HepG2 (cell line): ENCODE measurements at regions not wholly inside any gene's neighbourhood (a gene's known extent, or its start where the extent isn't known, plus 50 kb on each side); places are given as distances from the start of the nearest gene placed in this dataset.

Experiments
- ATAC-seq: fragments of 200-7000 bp; cut with Tn5 transposase; 3 replicates; pipeline ENCODE4 v1.9.1; 2020; ENCODE audit warnings: mild to moderate bottlenecking, moderate library complexity
- BruUV-seq: library from RNA; stranded (reverse); fragments of 400-500 nt; replicated peaks from 2 replicates; lab custom pipeline; 2021; lab: Mats Ljungman, UMichigan
- CTCF ChIA-PET: fragments of 300-600 bp; formaldehyde crosslinking; extraction: SDS; loops from one replicate; lab custom pipeline; 2021; ENCODE audit warnings: low total read pairs, inconsistent platforms, low intra/inter-chr PET ratio; lab: Yijun Ruan, JAX
- POLR2A ChIA-PET: fragments of 350-600 bp; sonication (Branson Sonifier 250); formaldehyde crosslinking; loops from one replicate; lab custom pipeline; 2020; ENCODE audit warnings: antibody characterized with exemption, inconsistent platforms; lab: Yijun Ruan, JAX
- DNase-seq: peaks from one replicate; pipeline ENCODE4 v3.0.0-alpha.2; 2015; ENCODE audit warnings: low spot score
- FAIRE-seq: peaks from 3 replicates; lab custom pipeline; 2011; peaks lifted over from hg19 to GRCh38; lab: Jason Lieb, UNC
- H2AFZ ChIP-seq: one replicate; pipeline ENCODE4 v1.6.1; 2011; ENCODE audit warnings: low read length, inconsistent platforms
- H3K27ac ChIP-seq: fragments of 300-600 bp; 3 replicates; pipeline ENCODE4 v1.8.0; 2011; ENCODE audit warnings: mixed run types, mild to moderate bottlenecking, mixed read lengths, low read length, inconsistent platforms; ENCODE audit not compliant: insufficient read depth; ENCODE audit errors: extremely low read length
- H3K27me3 ChIP-seq, 2 experiments: fragments of 200-600 bp in 1 of 2; 2 replicates in 1 of 2; 3 replicates in 1 of 2; pipeline versions ENCODE4 v1.6.0 to v1.8.0; 2011; ENCODE audit warnings: low read length in 2 of 2, mild to moderate bottlenecking in 2 of 2, moderate library complexity in 2 of 2, inconsistent platforms in 1 of 2; ENCODE audit not compliant: insufficient read depth in 2 of 2, control insufficient read depth in 1 of 2
- H3K36me3 ChIP-seq, 2 experiments: fragments of 200-600 bp in 1 of 2; replicated peaks in 1 of 2; 2 replicates in 1 of 2; 3 replicates in 1 of 2; pipeline versions ENCODE4 v1.5.1 to v1.8.0; 2011; ENCODE audit warnings: low read length in 2 of 2, inconsistent platforms in 1 of 2; ENCODE audit not compliant: insufficient read depth in 2 of 2, control insufficient read depth in 1 of 2
- H3K4me1 ChIP-seq: 2 replicates; pipeline ENCODE4 v1.5.1; 2012; ENCODE audit warnings: low read length, inconsistent platforms; ENCODE audit not compliant: insufficient read depth
- H3K4me2 ChIP-seq: 2 replicates; pipeline ENCODE4 v1.6.0; 2011; ENCODE audit warnings: low read depth, low read length, inconsistent platforms
- H3K4me3 ChIP-seq, 3 experiments: fragments of 200-600 bp in 1 of 3; sonication (generic), shearing (Covaris generic) in 1 of 3; replicated peaks in 1 of 3; 2 replicates each; pipeline ENCODE4 v1.5.1; 2011 to 2016; ENCODE audit warnings: low read length in 3 of 3, inconsistent platforms in 2 of 3, low read depth in 2 of 3, mild to moderate bottlenecking in 2 of 3, control low read depth in 1 of 3, mixed read lengths in 1 of 3; ENCODE audit not compliant: insufficient read depth in 1 of 3
- H3K79me2 ChIP-seq: one replicate; pipeline ENCODE4 v1.6.1; 2011; ENCODE audit warnings: low read length, inconsistent platforms; ENCODE audit not compliant: insufficient read depth
- H3K9ac ChIP-seq: 2 replicates; pipeline ENCODE4 v1.6.0; 2011; ENCODE audit warnings: mild to moderate bottlenecking, low read depth, low read length, inconsistent platforms; ENCODE audit not compliant: insufficient read depth
- H3K9me3 ChIP-seq: 2 replicates; pipeline ENCODE4 v1.5.1; 2012; ENCODE audit warnings: mild to moderate bottlenecking, low read length
- H4K20me1 ChIP-seq: 2 replicates; pipeline ENCODE4 v1.6.0; 2011; ENCODE audit warnings: inconsistent platforms, mild to moderate bottlenecking, low read length, moderate library complexity; ENCODE audit not compliant: insufficient read depth
- CERS6 ChIP-seq: sonication (generic); formaldehyde crosslinking; IDR thresholded peaks from 2 replicates; pipeline ENCODE4 v1.5.0; 2020; ENCODE audit warnings: missing genetic modification reagents
- HINFP ChIP-seq: sonication (generic); formaldehyde crosslinking; IDR thresholded peaks from 2 replicates; pipeline ENCODE4 v1.4.0; 2020; ENCODE audit warnings: low read depth, mild to moderate bottlenecking, missing genetic modification reagents
- HMGXB4 ChIP-seq, 2 experiments: sonication (generic) in 1 of 2; formaldehyde crosslinking in 1 of 2; IDR thresholded peaks; 2 replicates each; pipeline versions ENCODE4 v1.4.0 to v1.6.1; 2018 to 2020; ENCODE audit warnings: missing genetic modification reagents in 2 of 2, borderline replicate concordance in 1 of 2, low read depth in 1 of 2, mild to moderate bottlenecking in 1 of 2, missing biosample characterization in 1 of 2
- NPAS2 ChIP-seq: sonication (generic); formaldehyde crosslinking; IDR thresholded peaks from 2 replicates; pipeline ENCODE4 v1.8.0; 2022; ENCODE audit warnings: mild to moderate bottlenecking, missing genetic modification reagents, borderline replicate concordance
- POGZ ChIP-seq: sonication (generic); formaldehyde crosslinking; IDR thresholded peaks from 2 replicates; pipeline ENCODE4 v1.4.0; 2020; ENCODE audit warnings: mild to moderate bottlenecking, missing genetic modification reagents
- PREB ChIP-seq: sonication (generic); formaldehyde crosslinking; IDR thresholded peaks from 2 replicates; pipeline ENCODE4 v1.4.0; 2020; ENCODE audit warnings: missing genetic modification reagents
- REXO4 ChIP-seq: sonication (generic); formaldehyde crosslinking; IDR thresholded peaks from 2 replicates; pipeline ENCODE4 v1.8.0; 2022; ENCODE audit warnings: missing genetic modification reagents, mild to moderate bottlenecking, borderline replicate concordance
- SMYD3 ChIP-seq: sonication (generic); formaldehyde crosslinking; IDR thresholded peaks from 2 replicates; pipeline ENCODE4 v1.8.1; 2023; ENCODE audit warnings: mild to moderate bottlenecking, missing genetic modification reagents
- SUZ12 ChIP-seq: fragments of 150-350 bp; IDR thresholded peaks from 2 replicates; pipeline ENCODE4 v1.6.1; 2014; ENCODE audit warnings: low read depth, low read length
- TAF1 ChIP-seq: sonication (generic); formaldehyde crosslinking; IDR thresholded peaks from 2 replicates; pipeline ENCODE4 v1.4.0; 2020; ENCODE audit warnings: missing genetic modification reagents
- TCF7L2 ChIP-seq: IDR thresholded peaks from 2 replicates; pipeline ENCODE4 v1.6.1; 2011; ENCODE audit warnings: mild to moderate bottlenecking, low read depth, low read length, moderate library complexity
- ZBTB38 ChIP-seq: sonication (generic); formaldehyde crosslinking; IDR thresholded peaks from 2 replicates; pipeline ENCODE4 v1.5.1; 2020; ENCODE audit warnings: mild to moderate bottlenecking, missing genetic modification reagents
- ZBTB7B ChIP-seq: sonication (generic); formaldehyde crosslinking; IDR thresholded peaks from 2 replicates; pipeline ENCODE4 v1.4.0; 2020; ENCODE audit warnings: missing genetic modification reagents
- ZC3H13 ChIP-seq: sonication (generic); formaldehyde crosslinking; IDR thresholded peaks from 2 replicates; pipeline ENCODE4 v1.8.1; 2023; ENCODE audit warnings: mild to moderate bottlenecking, missing genetic modification reagents, moderate library complexity
- ZNF124 ChIP-seq: sonication (generic); formaldehyde crosslinking; IDR thresholded peaks from 2 replicates; pipeline ENCODE4 v1.4.0; 2020; ENCODE audit warnings: missing genetic modification reagents
- ZNF567 ChIP-seq: sonication (generic); formaldehyde crosslinking; IDR thresholded peaks from 2 replicates; pipeline ENCODE4 v1.8.1; 2023; ENCODE audit warnings: mild to moderate bottlenecking, missing genetic modification reagents, borderline replicate concordance
- WGBS: methylation state at CpG from one replicate; pipeline ENCODE4 v1.1.6; 2017; ENCODE audit warnings: low lambda C conversion rate; 5-methylcytosine and 5-hydroxymethylcytosine counted together
- in situ Hi-C: cut with HindIII; loops from 2 replicates; pipeline ENCODE4 v1.10.0; 2017; ENCODE audit warnings: low pct_unique_long_range_greater_than_20kb; ENCODE audit not compliant: extremely low pct_ligation_motif_present
- intact Hi-C: fragments of 100-400 bp; cut with micrococcal nuclease; formaldehyde crosslinking; loops from one replicate; pipeline ENCODE4 v1.10.0; 2022; ENCODE audit not compliant: unreplicated experiment

- DNase-seq (no peak), FAIRE-seq (no peak), ATAC-seq (no peak)
- POLR2A ChIA-PET = no interaction called here
- Histone ChIP-seq H3K27me3 (no peaks in the 10 kb centered on the region; a peak in 2 of 5 replicates), H3K4me1 (peaks cover 37% of the 10 kb centered on the region), H3K79me2 (no peaks in the 10 kb centered on the region), H3K4me3 (no peak overlapping the region), H2AFZ (no peak overlapping the region), H3K9me3 (peaks cover 10% of the 10 kb centered on the region; the same call in 1 of the 2 replicates), H3K27ac (no peak overlapping the region), H3K36me3 (no peaks in the 10 kb centered on the region), H3K9ac (no peak overlapping the region), H3K4me2 (no peak overlapping the region), H4K20me1 (no peaks in the 10 kb centered on the region)
- in situ Hi-C loops = no loop called here
- no TSS peak for BruUV-seq
- TF ChIP-seq ZBTB38 (CRISPR knock-in tag) = no peak
- TF ChIP-seq REXO4 (CRISPR knock-in tag) = no peak
- TF ChIP-seq SMYD3 (CRISPR knock-in tag) = no peak
- TF ChIP-seq ZNF567 (CRISPR knock-in tag) = no peak
- TF ChIP-seq ZBTB7B (CRISPR knock-in tag) = no peak
- TF ChIP-seq ZNF124 = no peak
- no peak for TF ChIP-seq ZC3H13 (CRISPR knock-in tag)
- no peak for TF ChIP-seq NPAS2
- no peak for TF ChIP-seq POGZ (CRISPR knock-in tag)
- no peak for TF ChIP-seq TAF1 (CRISPR knock-in tag)
- no peak for TF ChIP-seq PREB (CRISPR knock-in tag)
- TF ChIP-seq TCF7L2 = no peak
- no peak for TF ChIP-seq HMGXB4 (CRISPR knock-in tag; IDR thresholded peaks at IDR 0.05; ENCODE audit: borderline replicate concordance in 1 of 2, low read depth in 1 of 2)
- TF ChIP-seq CERS6 (CRISPR knock-in tag) = no peak
- TF ChIP-seq HINFP (CRISPR knock-in tag) = no peak
- TF ChIP-seq SUZ12 = no peak
- CTCF ChIA-PET = no interaction called here
- intact Hi-C loops = no loop called here
- WGBS = 25% methylated on average over 1 of the region's 5 CpGs
These were observed 71.2 kb upstream of the POMGNT2 start for GRCh38 chr3:43177085-43177484.
